Vagina (tissue), 2 donors: ENCODE measurements at regions not wholly inside any gene's neighbourhood (a gene's known extent, or its start where the extent isn't known, plus 50 kb on each side); places are given as distances from the start of the nearest gene placed in this dataset.
"Not testable (repeated sequence)": the region's sequence is repeated elsewhere in the genome, so short reads cannot be mapped to it uniquely, and the experiment has no call there.

Source experiments
- CTCF ChIP-seq, 3 experiments: fragments of 450-650 bp in 2 of 3; fragments of 200-600 bp in 1 of 3; sonication (generic) in 1 of 3; IDR thresholded peaks; one replicate each; pipeline ENCODE4 v1.5.1; 2017 to 2019; ENCODE audit warnings: antibody characterized with exemption in 3 of 3, mild to moderate bottlenecking in 2 of 3, moderate library complexity in 2 of 3
- POLR2A ChIP-seq, 2 donors: fragments of 450-650 bp; IDR thresholded peaks; one replicate each; pipeline ENCODE4 v1.6.1; 2017; ENCODE audit warnings: antibody characterized with exemption in 2 of 2, mild to moderate bottlenecking in 2 of 2, moderate library complexity in 2 of 2
- POLR2AphosphoS5 ChIP-seq, 2 donors: sonication (generic); formaldehyde crosslinking; IDR thresholded peaks; one replicate each; pipeline ENCODE4 v1.9.0; 2017; ENCODE audit warnings: antibody characterized with exemption in 2 of 2, mild to moderate bottlenecking in 2 of 2, low read depth in 1 of 2; ENCODE audit not compliant: insufficient read depth in 1 of 2

GRCh38 chr6:140443112-140443511 is 1068.7 kb upstream of the CITED2 start:
- TF ChIP-seq CTCF (IDR thresholded peaks at IDR 0.05); POLR2A (IDR thresholded peaks at IDR 0.05); POLR2AphosphoS5 (IDR thresholded peaks at IDR 0.05; ENCODE audit: insufficient read depth in 1 of 2, low read depth in 1 of 2): not testable (repeated sequence)
